Lower leg skin (tissue), 3 donors: ENCODE measurements at regions not wholly inside any gene's neighbourhood (a gene's known extent, or its start where the extent isn't known, plus 50 kb on each side); places are given as distances from the start of the nearest gene placed in this dataset.

Experiments used
- POLR2A ChIP-seq, 2 donors: fragments of 450-650 bp; IDR thresholded peaks; one replicate each; pipeline ENCODE4 v1.6.1; 2016 to 2017; ENCODE audit warnings: antibody characterized with exemption in 2 of 2, mild to moderate bottlenecking in 1 of 2, moderate library complexity in 1 of 2
- TF ChIP-seq, protein P1 (sequence below), 3 donors: fragments of 450-650 bp; IDR thresholded peaks; one replicate each; pipeline ENCODE4 v1.5.1; 2016; ENCODE audit warnings: antibody characterized with exemption in 3 of 3, mild to moderate bottlenecking in 3 of 3, moderate library complexity in 2 of 3

DNA sequence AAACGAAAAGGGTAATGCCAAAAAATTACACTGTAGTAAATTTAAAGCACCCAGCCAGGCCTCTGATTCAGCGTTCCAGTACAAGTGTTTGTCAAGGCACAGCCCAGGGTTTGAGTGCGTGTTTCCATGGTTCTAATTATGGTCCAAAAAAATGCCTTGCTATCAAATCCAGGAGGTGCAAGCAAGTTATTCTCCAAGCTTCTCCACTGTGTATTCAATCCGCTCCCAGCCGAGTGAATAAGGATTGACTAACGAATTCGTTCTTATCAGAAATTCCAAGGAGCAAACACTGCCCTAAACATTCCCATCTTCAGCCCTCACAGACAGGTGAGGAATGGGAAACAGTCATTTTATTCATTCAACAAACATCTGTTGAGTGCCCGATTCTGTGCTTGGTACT is 103.3 kb upstream of the WWC1 start:
- TF ChIP-seq, protein P1, sequence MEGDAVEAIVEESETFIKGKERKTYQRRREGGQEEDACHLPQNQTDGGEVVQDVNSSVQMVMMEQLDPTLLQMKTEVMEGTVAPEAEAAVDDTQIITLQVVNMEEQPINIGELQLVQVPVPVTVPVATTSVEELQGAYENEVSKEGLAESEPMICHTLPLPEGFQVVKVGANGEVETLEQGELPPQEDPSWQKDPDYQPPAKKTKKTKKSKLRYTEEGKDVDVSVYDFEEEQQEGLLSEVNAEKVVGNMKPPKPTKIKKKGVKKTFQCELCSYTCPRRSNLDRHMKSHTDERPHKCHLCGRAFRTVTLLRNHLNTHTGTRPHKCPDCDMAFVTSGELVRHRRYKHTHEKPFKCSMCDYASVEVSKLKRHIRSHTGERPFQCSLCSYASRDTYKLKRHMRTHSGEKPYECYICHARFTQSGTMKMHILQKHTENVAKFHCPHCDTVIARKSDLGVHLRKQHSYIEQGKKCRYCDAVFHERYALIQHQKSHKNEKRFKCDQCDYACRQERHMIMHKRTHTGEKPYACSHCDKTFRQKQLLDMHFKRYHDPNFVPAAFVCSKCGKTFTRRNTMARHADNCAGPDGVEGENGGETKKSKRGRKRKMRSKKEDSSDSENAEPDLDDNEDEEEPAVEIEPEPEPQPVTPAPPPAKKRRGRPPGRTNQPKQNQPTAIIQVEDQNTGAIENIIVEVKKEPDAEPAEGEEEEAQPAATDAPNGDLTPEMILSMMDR (IDR thresholded peaks at IDR 0.05): no peak
- no peak for TF ChIP-seq POLR2A (IDR thresholded peaks at IDR 0.05)
